Left hindlimb (tissue), 1 donor: ENCODE measurements at regions not wholly inside any gene's neighbourhood (a gene's known extent, or its start where the extent isn't known, plus 50 kb on each side); places are given as distances from the start of the nearest gene placed in this dataset.

Experiments
- DNase-seq: peaks from one replicate; pipeline ENCODE4 v3.0.0-alpha.2; 2018

DNA sequence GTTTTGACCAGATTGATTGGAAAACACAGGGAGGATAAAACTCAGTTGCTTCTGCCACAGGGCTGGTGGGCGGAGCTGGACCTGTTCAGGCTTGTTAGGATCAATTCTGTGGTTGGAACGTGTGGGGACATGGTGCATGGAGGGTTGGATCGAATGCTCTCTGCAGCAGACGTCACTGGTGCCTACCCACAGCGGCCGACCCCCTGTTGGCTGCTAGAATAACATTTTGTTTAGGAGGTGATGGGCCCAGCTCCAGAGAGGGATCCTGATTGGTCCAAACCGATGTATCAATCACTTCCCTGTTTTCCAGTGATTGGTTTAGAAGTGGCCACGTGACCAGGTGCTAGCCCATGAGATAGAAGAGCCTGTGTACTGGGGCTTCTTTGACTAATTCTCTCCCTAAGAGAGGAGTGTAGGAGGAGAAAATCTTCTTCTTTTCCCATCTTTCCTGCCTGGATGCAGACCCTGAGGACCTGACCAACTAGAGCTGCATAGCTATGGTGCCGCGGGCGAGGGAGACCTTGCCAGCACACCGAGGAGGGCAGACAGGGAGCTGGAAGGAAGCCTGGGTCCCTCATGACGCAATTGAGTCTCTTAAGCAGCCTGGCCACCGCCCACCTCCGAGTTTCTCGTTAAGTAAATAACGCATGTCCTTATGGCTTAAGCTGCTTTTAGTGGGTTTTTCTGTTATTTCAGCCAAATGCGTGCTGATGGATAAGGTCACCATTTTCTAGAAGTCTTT, 163.5 kb downstream of the AACS start:
- DNase-seq = no peak

GRCh38 chr12:125229878-125230530, 164.8 kb downstream of the AACS start:
- no peak for DNase-seq

- no peak for DNase-seq
Observed at GRCh38 chr12:125233319-125233718, 168.1 kb downstream of the AACS start.

- no peak for DNase-seq
Observed at GRCh38 chr12:125239563-125239962, 174.3 kb downstream of the AACS start.

DNA sequence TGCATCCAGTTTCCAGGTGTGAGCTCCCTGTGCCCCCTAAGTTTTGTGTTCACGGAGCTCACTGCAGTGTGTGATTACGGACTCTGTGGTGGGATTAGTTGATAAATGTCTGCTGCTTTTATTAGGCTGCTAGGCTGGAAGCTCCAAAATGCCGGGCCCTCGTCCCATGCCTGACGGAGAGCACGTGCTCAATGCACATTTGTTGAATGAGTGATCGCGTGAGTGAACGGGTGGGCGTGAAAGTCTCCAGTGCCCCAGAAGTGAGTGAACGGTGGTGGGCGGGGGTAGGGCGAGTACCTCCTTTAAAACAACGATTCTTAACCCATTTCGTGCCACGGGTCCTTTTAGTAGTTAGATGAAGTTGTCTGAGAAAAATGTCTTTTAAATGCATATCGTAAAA, 175.5 kb downstream of the AACS start:
- DNase-seq = no peak

- no peak for DNase-seq
Observed at GRCh38 chr12:125243811-125244210, 178.6 kb downstream of the AACS start.

GRCh38 chr12:125244338-125244737, 179.1 kb downstream of the AACS start:
- DNase-seq = no peak

GRCh38 chr12:125245581-125246557, 180.6 kb downstream of the AACS start:
- no peak for DNase-seq

DNA sequence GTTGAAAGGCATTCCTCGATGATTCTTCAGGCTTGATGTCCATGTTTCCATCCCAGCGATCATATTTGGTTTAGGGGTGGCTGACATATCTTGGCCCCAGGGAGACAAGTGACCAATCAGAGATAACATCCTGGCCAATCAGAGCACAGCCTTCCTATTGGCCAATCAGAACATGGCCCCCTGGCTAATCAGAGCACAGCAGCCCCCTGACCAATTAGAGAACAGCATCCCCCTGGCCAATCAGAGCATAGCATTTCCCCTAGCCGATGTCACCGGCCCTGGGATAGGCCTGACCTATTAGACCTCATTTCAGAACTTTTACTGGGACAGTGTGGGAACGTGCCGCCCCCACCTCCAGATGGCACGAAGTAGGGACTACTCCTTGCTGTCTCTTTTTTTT, 182.2 kb downstream of the AACS start:
- no peak for DNase-seq

DNA sequence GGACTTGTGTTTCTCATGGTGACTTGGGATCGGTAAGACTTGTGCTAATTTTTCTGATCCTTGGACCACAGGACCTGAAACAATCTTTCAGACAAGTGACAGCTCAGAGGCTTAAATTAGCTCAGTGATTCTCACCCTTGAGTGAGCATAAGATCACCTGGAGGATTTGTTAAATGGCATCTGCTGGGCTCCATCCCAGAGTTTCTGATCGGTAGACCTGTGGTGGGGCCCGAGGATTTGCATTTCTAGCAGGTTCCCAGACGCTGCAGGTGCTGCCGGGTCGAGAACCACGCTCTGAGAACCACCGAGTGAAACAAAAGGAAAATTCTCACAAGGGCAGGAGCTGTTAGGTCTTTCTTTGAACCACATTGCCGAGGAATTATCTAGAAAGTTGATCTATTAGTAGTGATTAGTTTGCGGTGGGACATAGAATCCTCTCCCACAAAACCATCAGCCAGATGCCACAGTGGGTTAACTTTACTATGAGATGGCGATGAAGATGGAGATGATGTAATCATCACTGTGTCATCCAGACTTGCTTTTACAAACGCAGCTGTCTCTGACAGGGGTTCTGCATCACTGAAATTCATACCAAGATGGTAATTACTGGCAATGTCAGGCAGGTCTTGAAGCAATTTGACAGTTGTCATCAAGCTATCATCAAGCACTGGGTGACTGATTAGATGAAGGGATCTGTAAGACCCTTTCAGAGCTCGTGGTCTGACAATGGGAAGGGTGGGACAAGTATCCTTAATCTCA, 184.0 kb downstream of the AACS start:
- DNase-seq = no peak

DNA sequence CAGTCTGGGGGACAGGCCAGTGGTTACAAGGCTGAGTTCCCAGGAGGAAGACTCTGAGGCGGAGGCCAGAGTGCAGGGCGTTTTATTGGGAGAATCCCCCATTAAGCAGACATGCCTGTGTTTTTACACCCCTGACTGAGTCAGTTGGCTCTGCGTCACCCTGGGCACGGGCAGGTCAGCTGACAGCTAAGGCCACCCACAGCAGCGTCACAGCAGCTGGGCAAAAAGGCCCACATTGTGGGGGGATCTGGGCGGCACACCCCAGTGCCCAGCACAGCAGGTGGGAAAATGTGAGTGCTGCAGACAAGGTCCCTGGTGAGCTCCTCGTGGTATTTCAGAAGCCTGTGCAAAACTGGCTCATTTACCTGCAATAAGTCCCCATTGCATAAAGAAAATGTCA, 184.7 kb downstream of the AACS start:
- DNase-seq = no peak

DNA sequence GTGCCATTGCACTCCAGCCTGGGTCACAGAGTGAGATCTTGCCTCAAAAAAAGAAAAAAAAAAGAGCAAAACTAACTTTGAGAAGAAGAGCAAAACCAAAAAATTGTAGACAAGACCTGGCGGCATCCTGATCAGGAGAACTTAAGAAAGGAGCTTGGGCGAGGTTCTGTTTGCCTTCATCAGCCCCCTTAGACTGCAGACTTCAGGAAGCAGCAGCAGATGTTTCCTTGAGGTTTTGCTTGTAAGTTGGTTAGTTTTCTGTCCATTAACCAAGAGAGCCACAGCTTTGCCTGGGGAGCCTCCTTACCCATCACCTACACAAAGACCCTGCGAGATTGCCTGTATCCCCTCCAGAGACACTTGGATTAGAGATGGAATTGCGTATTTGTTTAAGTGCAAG, 189.0 kb downstream of the AACS start:
- no peak for DNase-seq

DNA sequence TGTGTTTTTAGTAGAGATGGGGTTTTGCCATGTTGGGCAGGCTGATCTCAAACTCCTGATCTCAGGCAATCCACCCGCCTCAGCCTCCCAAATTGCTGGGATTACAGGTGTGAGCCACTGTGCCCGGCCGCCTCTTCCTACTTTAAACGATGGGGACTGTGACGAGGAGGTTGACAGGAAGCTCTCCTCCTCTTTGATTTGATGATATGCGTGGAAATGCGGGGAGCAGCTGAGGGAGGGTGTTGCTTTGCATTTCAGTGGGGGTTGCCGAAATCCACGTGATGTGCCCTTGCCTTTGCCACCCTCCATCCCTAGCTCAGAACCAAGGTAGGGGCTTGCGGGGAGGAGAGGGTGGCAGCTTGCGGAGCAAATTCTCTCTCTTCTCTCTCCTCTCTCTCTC, 189.6 kb downstream of the AACS start:
- DNase-seq = no peak

- no peak for DNase-seq
Observed at GRCh38 chr12:125255935-125256633, 190.8 kb downstream of the AACS start.

- DNase-seq = no peak
Observed at GRCh38 chr12:125256634-125256936, 191.3 kb downstream of the AACS start.

- no peak for DNase-seq
Observed at GRCh38 chr12:125259178-125259867, 194.1 kb downstream of the AACS start.

GRCh38 chr12:125262851-125263250, 197.6 kb downstream of the AACS start:
- DNase-seq = no peak

- no peak for DNase-seq
Observed at GRCh38 chr12:125263385-125263784, 198.2 kb downstream of the AACS start.

GRCh38 chr12:125267114-125267513, 201.9 kb downstream of the AACS start:
- no peak for DNase-seq

DNA sequence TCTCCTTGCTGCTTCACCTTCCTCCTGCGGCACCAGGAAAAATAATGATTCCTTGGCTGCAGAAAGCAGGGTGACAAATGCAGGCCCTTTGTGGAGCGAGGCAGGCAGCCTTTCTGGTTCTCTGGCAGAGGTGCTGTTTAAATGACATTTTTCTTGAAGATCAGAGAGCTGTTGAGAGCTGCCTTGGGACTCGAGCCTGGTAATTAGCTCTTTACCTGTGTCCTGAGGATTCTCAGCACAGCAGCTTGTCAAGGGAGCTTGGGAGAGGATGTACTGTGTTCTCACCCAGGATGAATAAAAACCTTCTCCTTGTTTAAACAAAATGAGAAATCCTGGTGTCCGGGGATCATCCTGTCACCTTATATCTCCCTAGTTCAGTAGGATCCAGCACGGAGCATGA, 204.0 kb downstream of the AACS start:
- no peak for DNase-seq

GRCh38 chr12:125271892-125272291, 206.7 kb downstream of the AACS start:
- DNase-seq = no peak
